Right lobe of liver (tissue), 6 donors: ENCODE measurements at regions not wholly inside any gene's neighbourhood (a gene's known extent, or its start where the extent isn't known, plus 50 kb on each side); places are given as distances from the start of the nearest gene placed in this dataset.

Experiments
- ATAC-seq, 4 donors: fragments of 200-7000 bp; cut with Tn5 transposase; one replicate each; pipeline ENCODE4 v1.9.1; 2020; ENCODE audit warnings: mild to moderate bottlenecking in 4 of 4, moderate library complexity in 4 of 4
- DNase-seq, 3 donors: peaks; one replicate each; pipeline ENCODE4 v3.0.0-alpha.2; 2020
- H3K27ac ChIP-seq, 3 donors: fragments of 200-600 bp; one replicate each; pipeline ENCODE4 v1.8.0; 2022
- H3K27me3 ChIP-seq, 2 donors: fragments of 200-600 bp; one replicate each; pipeline ENCODE4 v1.8.0; 2022
- H3K36me3 ChIP-seq, 4 donors: fragments of 200-600 bp; sonication (generic) in 1 of 4; one replicate each; pipeline versions ENCODE4 v1.5.1 to v1.8.0; 2017 to 2022; ENCODE audit warnings: control low read depth in 1 of 4
- H3K4me1 ChIP-seq, 4 donors: fragments of 200-600 bp; sonication (generic) in 1 of 4; one replicate each; pipeline versions ENCODE4 v1.5.1 to v1.8.0; 2017 to 2022; ENCODE audit warnings: control low read depth in 1 of 4
- H3K4me3 ChIP-seq, 3 donors: fragments of 200-600 bp; one replicate each; pipeline ENCODE4 v1.8.0; 2022
- H3K9me3 ChIP-seq, 4 donors: fragments of 200-600 bp; sonication (generic) in 1 of 4; one replicate each; pipeline versions ENCODE4 v1.5.1 to v1.8.0; 2017 to 2022; ENCODE audit warnings: control low read depth in 1 of 4
- POLR2A ChIP-seq: fragments of 450-650 bp; IDR thresholded peaks from one replicate; pipeline ENCODE4 v1.6.1; 2017; ENCODE audit warnings: antibody characterized with exemption, mild to moderate bottlenecking
- WGBS: methylation state at CpG from one replicate; pipeline ENCODE4 v1.1.6; 2018; ENCODE audit warnings: low coverage, low lambda C conversion rate; ENCODE audit not compliant: insufficient coverage; ENCODE audit errors: missing lambda C conversion rate; 5-methylcytosine and 5-hydroxymethylcytosine counted together
- intact Hi-C, 2 donors: fragments of 100-400 bp; cut with DNase I; formaldehyde crosslinking; loops; one replicate each; pipeline versions ENCODE4 v1.11.2 to v1.14.1; 2022
- TF ChIP-seq, protein P1 (sequence below), 4 donors: fragments of 200-600 bp in 3 of 4; fragments of 450-650 bp in 1 of 4; IDR thresholded peaks; one replicate each; pipeline versions ENCODE4 v1.5.1 to v1.8.0; 2016 to 2022; ENCODE audit warnings: antibody characterized with exemption in 4 of 4, mild to moderate bottlenecking in 2 of 4
- donor health status: DM: no; HTN: yes; CAD: no.
- donor health status: DM: no; HTN: no; CAD: no.
- donor health status: DM: no; HTN: no; CAD: no.
- donor health status: DM: no; HTN: yes; CAD: no.
- donor health status: DM: no; HTN: yes; CAD: no.

DNA sequence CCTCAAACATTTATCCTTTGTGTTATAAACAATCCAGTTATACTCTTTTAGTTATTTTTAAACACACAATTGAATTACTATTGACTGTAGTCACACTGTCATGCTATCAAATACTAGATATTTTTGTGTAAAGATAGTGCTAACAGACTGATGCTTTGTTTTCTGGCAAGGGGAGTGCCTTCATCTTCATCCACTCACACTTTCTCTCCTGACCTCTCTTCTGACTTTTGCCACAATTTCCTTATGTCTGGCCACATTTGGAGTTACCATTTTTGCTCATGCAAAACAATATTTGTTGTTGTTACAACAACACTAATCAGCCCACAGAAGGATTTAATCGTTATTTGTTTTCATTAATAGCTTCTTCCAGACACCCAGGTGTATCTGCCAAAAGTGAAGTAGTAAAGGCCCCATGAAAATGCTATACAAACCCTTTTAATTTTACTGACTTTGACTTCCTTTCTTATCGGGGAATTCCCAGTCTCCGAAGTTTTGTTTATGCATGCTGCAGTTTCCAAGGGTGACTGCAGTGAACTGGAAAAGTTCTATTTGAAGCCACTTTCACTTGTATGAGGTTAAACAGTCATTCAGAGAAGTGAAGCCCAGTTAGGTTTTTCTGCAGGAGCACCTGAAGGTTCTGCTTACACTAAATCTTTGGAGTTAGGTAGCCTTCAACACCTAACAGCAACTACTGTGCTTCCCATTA is 66.1 kb upstream of the FRY start:
- intact Hi-C loops = no loop called here
- ATAC-seq (peak; percentile 76 to 94 (median 87)), DNase-seq (no peak)
- peak overlapping the region in 1 of 3 donors; percentile 13 for H3K27ac ChIP-seq
- H3K9me3 ChIP-seq = no peaks in the 10 kb centered on the region
- H3K4me3 ChIP-seq = no peak overlapping the region
- no peaks in the 10 kb centered on the region for H3K36me3 ChIP-seq
- WGBS = 6% methylated on average over 3 of the region's 3 CpGs
- no peak for TF ChIP-seq POLR2A
- TF ChIP-seq, protein P1, sequence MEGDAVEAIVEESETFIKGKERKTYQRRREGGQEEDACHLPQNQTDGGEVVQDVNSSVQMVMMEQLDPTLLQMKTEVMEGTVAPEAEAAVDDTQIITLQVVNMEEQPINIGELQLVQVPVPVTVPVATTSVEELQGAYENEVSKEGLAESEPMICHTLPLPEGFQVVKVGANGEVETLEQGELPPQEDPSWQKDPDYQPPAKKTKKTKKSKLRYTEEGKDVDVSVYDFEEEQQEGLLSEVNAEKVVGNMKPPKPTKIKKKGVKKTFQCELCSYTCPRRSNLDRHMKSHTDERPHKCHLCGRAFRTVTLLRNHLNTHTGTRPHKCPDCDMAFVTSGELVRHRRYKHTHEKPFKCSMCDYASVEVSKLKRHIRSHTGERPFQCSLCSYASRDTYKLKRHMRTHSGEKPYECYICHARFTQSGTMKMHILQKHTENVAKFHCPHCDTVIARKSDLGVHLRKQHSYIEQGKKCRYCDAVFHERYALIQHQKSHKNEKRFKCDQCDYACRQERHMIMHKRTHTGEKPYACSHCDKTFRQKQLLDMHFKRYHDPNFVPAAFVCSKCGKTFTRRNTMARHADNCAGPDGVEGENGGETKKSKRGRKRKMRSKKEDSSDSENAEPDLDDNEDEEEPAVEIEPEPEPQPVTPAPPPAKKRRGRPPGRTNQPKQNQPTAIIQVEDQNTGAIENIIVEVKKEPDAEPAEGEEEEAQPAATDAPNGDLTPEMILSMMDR (IDR thresholded peaks at IDR 0.05) = no peak
- no peaks in the 10 kb centered on the region for H3K27me3 ChIP-seq
- H3K4me1 ChIP-seq = peaks cover 0 to 11% (median 6%) of the 10 kb centered on the region in 4 donors

DNA sequence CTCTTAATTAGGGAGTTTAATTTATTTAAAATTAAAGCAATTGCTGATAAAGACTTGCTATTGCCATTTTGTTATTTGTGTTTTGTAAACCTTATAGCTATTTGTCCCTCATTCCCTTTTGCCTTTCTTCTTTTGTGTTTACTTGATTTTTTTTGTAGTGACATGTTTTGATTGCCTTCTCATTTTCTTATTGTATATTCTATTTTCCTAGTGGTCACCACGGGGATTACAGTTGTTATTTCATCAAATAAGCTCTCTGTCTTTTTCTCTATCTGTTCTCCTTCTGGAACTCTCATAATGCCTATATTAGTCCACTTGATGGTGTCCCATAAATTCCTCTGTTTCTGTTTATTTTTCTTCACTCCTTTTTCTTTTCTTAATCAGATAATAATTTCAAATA is 64.4 kb upstream of the FRY start:
- DNase-seq (no peak), ATAC-seq (no peak)
- Histone ChIP-seq H3K36me3 (no peaks in the 10 kb centered on the region), H3K27ac (no peak overlapping the region), H3K27me3 (no peaks in the 10 kb centered on the region), H3K4me3 (no peak overlapping the region), H3K9me3 (no peaks in the 10 kb centered on the region), H3K4me1 (peaks cover 0 to 11% (median 6%) of the 10 kb centered on the region in 4 donors)
- 60% methylated on average over 1 of the region's 1 CpG for WGBS
- no peak for TF ChIP-seq POLR2A
- TF ChIP-seq, protein P1 (IDR thresholded peaks at IDR 0.05) = peak in 2 of 4 donors; percentile 3 to 9
- intact Hi-C loops = no loop called here

DNA sequence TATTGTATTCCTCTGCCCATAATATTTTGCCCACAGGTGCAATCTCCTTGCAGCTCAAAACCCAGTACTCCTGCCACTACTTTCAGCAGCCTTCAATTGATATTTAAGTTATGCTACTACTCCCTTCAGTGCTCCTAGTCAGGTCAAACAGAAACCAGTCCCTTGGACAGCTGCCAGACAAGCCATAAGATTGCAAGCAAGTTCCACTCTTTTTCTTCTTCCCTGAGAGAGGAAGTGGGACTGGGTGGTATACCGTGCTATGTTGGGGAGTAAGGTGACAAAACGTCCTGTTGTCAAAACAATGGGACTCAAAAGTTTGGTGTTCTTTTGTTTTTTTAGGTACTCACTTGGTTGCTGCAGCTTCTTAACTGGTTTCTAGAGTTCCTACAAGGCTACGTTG is 63.1 kb upstream of the FRY start:
- H3K4me3 ChIP-seq = no peak overlapping the region
- ATAC-seq = peak in 2 of 4 donors; percentile 22 to 45
- TF ChIP-seq, protein P1 (IDR thresholded peaks at IDR 0.05) = no peak
- no peak for TF ChIP-seq POLR2A
- H3K27ac ChIP-seq = no peak overlapping the region
- intact Hi-C loops = no loop called here
- H3K4me1 ChIP-seq = peaks cover 0 to 11% (median 6%) of the 10 kb centered on the region in 4 donors
- no peaks in the 10 kb centered on the region for H3K36me3 ChIP-seq
- H3K9me3 ChIP-seq = no peaks in the 10 kb centered on the region
- H3K27me3 ChIP-seq = no peaks in the 10 kb centered on the region
- no peak for DNase-seq
- 44% methylated on average over 3 of the region's 3 CpGs for whole genome bisulfite sequencing

DNA sequence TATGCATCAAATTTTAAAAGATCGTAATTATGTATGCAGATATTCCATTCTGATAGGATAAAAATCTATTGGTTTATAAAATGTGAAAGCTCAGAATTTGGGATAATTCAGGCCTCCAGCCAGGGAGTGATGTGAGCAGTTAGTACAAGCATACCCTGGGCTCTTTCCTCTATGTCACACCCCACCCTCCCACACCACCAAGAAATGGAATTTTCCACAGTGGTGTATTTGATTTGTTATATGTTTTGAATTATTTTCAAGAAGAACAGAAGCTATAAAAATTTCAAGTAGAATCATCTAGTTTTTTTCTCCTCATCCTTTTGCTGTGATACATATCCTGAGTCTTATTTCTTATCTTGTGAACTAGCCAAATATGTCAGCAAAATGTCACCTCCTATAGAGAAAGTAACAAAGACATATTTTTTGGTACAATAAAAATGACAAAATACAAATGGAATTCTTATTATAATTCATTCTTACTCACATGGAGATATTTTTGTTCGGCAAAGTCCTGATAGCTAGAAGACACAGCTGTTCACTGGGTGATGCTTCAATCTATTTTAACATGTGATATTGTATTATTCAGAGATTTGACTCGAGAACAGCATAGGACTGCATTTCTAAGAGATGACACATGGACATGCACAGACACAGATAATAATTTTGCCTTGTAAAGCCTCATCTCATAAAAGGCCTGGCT is 61.2 kb upstream of the FRY start:
- no peak for DNase-seq

More for the DNA sequence above, 61.2 kb upstream of the FRY start:
- ATAC-seq = no peak
- intact Hi-C loops = no loop called here
- H3K36me3 ChIP-seq = no peaks in the 10 kb centered on the region
- no peaks in the 10 kb centered on the region for H3K9me3 ChIP-seq
- H3K27me3 ChIP-seq = no peaks in the 10 kb centered on the region
- TF ChIP-seq POLR2A = no peak
- TF ChIP-seq, protein P1 (IDR thresholded peaks at IDR 0.05) = no peak
- no peak overlapping the region for H3K4me3 ChIP-seq
- 44% methylated on average over 3 of the region's 3 CpGs for WGBS
- no peak overlapping the region for H3K27ac ChIP-seq
- peaks cover 0 to 12% (median 6%) of the 10 kb centered on the region in 4 donors for H3K4me1 ChIP-seq
